ENCODE measurements at regions not wholly inside any gene's neighbourhood (a gene's known extent, or its start where the extent isn't known, plus 50 kb on each side); places are given as distances from the start of the nearest gene placed in this dataset.

DNA sequence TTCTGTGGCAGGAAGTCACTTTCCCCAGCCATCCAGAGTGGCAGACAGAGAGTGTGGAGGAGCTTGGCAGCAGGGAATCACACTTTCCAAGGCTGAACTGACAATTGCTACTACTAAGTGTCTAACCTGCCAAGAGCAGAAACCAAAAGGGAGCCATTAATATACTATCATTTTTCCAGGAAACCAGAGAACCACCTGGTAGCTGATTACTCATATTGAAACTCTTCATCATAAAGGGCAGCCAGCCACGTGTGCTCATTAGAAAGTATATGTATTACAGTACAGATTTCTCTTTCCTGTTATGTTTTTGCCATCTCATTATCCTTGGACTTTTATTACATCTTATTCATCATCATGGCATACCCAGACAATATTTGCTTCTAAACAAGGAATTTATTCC, 374.9 kb downstream of the GXYLT1 start:
- TF ChIP-seq, protein P1, sequence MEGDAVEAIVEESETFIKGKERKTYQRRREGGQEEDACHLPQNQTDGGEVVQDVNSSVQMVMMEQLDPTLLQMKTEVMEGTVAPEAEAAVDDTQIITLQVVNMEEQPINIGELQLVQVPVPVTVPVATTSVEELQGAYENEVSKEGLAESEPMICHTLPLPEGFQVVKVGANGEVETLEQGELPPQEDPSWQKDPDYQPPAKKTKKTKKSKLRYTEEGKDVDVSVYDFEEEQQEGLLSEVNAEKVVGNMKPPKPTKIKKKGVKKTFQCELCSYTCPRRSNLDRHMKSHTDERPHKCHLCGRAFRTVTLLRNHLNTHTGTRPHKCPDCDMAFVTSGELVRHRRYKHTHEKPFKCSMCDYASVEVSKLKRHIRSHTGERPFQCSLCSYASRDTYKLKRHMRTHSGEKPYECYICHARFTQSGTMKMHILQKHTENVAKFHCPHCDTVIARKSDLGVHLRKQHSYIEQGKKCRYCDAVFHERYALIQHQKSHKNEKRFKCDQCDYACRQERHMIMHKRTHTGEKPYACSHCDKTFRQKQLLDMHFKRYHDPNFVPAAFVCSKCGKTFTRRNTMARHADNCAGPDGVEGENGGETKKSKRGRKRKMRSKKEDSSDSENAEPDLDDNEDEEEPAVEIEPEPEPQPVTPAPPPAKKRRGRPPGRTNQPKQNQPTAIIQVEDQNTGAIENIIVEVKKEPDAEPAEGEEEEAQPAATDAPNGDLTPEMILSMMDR (IDR thresholded peaks at IDR 0.05 in 4 of 5, conservative IDR thresholded peaks at IDR 0.05 in 1 of 5): no peak
- TF ChIP-seq POLR2A (IDR thresholded peaks at IDR 0.05): no peak

Measured in gastrocnemius medialis (tissue), 4 donors.